ENCODE measurements at regions not wholly inside any gene's neighbourhood (a gene's known extent, or its start where the extent isn't known, plus 50 kb on each side); places are given as distances from the start of the nearest gene placed in this dataset.
A peak's percentile ranks its signal among the peaks of the same experiment; 100 is the strongest.

DNA sequence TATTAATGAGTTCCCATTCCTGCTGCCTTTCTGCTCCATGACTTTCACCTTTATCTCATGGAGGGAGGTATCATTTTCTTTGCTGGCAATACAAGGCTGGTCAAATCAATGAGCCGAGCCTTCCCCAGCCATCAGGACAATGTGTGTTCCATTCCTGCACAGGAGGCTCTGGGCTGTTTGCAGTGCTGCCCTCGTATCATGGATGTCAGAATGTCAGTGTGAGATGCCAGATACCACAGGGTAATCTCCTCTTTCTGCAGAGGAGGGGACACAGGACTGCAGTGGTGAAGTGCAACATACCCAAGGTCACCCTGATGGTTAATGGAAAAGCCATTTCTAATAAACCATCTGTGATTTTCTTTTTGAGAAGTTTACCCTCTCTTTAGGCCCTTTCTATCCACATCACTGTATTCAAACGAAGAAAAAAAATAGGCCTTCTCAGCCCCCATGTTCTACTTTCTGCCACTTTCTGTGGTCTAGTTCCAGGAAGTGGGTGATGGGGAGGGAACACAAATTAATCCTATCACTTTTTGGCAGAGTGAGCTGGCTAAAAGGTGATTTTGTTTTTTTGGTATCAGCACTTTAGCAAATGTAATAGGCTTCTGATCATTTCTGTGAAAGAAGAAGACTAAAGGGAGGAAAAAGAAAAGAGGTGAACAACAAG lies 490.2 kb upstream of the BOD1L1 start:
- no peak for TF ChIP-seq CTCF (IDR thresholded peaks at IDR 0.05; ENCODE audit: low read depth, low read length, missing control alignments)
- no peak for DNase-seq (ENCODE audit: low read depth)
- no peak overlapping the region for H3K4me3 ChIP-seq (ENCODE audit: low read depth, low read length)

- no peak overlapping the region for H3K4me3 ChIP-seq (ENCODE audit: low read depth, low read length)
- TF ChIP-seq CTCF (IDR thresholded peaks at IDR 0.05; ENCODE audit: low read depth, low read length, missing control alignments), result no peak
- DNase-seq (ENCODE audit: low read depth), result no peak
Measured at GRCh38 chr4:14124816-14125215, 497.3 kb upstream of the BOD1L1 start.

DNA sequence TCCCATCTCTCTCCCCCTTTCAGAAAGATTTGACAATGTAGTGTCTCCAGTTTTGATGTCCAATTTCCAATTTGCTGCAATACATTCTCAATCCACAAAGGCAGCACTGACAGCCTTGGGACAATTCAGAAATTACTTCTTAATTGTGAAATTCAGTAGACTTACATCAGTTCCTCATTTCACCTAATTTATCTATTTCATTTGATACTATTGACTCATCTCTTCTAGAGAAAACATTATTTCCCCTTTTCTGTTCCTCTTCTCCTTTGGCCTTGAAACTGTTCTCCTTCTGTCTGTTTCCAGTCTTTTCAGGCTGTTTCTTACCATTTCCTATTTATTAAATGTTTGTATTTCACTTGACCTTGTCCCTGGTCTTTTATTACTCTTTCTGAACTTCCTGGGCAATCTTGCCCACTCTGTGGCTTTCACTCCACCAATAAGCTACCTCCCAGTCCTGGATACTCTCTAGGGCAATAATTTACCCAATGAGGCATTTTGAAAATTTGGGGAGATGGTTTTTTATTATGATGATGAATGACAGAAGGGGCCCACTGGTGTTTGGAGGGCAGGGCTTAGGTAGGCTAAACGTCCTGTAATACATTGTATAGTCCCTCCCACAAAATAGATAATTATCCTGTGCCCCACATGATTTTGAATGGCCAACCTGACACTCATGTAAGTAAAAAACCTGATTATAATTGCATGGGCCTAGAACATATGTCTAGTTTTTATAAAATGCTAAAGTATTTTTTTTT lies 498.0 kb upstream of the BOD1L1 start:
- TF ChIP-seq CTCF (IDR thresholded peaks at IDR 0.05; ENCODE audit: low read depth, low read length, missing control alignments), result no peak
- DNase-seq (ENCODE audit: low read depth), result peak; percentile 22
- no peak overlapping the region for H3K4me3 ChIP-seq (ENCODE audit: low read depth, low read length)

DNA sequence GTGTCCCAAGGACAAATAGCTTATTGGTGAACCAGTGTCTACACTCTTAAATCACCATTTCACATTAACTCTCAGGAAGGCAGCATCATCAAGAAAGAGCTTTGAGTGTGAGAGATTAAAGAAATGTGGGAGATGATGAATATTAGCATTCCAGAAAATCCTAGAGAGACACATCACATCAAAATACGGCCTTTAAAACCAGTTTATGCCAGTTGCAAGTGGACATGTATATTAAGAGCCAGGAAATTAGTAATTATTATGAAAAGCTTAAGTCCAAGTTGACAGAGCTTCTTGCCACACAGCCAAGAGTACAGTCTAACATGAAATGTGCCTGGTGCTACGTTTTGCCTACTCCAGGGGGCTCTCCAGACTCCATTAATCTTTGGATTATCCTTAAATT lies 503.0 kb upstream of the BOD1L1 start:
- no peak for TF ChIP-seq CTCF (IDR thresholded peaks at IDR 0.05; ENCODE audit: low read depth, low read length, missing control alignments)
- no peak for DNase-seq (ENCODE audit: low read depth)

GRCh38 chr4:14131335-14131734 lies 503.8 kb upstream of the BOD1L1 start:
- no peak for DNase-seq (ENCODE audit: low read depth)
- no peak overlapping the region for H3K4me3 ChIP-seq (ENCODE audit: low read depth, low read length)
- no peak for TF ChIP-seq CTCF (IDR thresholded peaks at IDR 0.05; ENCODE audit: low read depth, low read length, missing control alignments)

More for the DNA sequence above, 503.0 kb upstream of the BOD1L1 start:
- H3K4me3 ChIP-seq (ENCODE audit: low read depth, low read length), result no peak overlapping the region

DNA sequence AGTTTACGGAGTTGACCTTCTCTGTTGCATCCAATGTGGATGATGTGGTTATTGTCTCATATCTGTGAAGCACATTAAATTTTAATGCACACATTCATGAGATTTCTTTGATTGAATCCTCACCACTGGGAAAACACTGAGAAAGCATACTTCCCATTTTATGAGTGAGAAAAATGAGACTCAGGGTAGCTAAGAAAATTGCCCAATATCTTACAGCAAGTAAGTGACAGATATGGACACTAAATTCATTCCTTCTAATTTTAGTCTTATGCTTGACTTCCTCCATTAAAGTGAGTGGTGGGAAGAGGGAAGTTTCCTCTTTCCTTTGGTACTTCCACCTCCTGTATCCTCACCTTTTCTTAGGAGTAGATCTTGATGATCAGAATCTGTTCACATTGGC lies 504.8 kb upstream of the BOD1L1 start:
- no peak overlapping the region for H3K4me3 ChIP-seq (ENCODE audit: low read depth, low read length)
- DNase-seq (ENCODE audit: low read depth), result no peak
- no peak for TF ChIP-seq CTCF (IDR thresholded peaks at IDR 0.05; ENCODE audit: low read depth, low read length, missing control alignments)

Data from GM12864 (cell line).